Fibroblast of pulmonary artery (primary cell): ENCODE measurements at regions not wholly inside any gene's neighbourhood (a gene's known extent, or its start where the extent isn't known, plus 50 kb on each side); places are given as distances from the start of the nearest gene placed in this dataset.

Experiments used
- DNase-seq: peaks from one replicate; pipeline ENCODE4 v3.0.0-alpha.2; 2010; ENCODE audit warnings: low read depth
- H3K4me3 ChIP-seq: replicated peaks from 2 replicates; pipeline ENCODE4 v1.5.1; 2011; ENCODE audit warnings: low read depth, mild to moderate bottlenecking, control low read depth, low read length, moderate library complexity
- TF ChIP-seq, protein P1 (sequence below): IDR thresholded peaks from 2 replicates; pipeline ENCODE4 v1.5.1; 2011; ENCODE audit warnings: mild to moderate bottlenecking, control low read depth, low read length, inconsistent platforms; ENCODE audit errors: missing control alignments

- no peak overlapping the region for H3K4me3 ChIP-seq
- TF ChIP-seq, protein P1, sequence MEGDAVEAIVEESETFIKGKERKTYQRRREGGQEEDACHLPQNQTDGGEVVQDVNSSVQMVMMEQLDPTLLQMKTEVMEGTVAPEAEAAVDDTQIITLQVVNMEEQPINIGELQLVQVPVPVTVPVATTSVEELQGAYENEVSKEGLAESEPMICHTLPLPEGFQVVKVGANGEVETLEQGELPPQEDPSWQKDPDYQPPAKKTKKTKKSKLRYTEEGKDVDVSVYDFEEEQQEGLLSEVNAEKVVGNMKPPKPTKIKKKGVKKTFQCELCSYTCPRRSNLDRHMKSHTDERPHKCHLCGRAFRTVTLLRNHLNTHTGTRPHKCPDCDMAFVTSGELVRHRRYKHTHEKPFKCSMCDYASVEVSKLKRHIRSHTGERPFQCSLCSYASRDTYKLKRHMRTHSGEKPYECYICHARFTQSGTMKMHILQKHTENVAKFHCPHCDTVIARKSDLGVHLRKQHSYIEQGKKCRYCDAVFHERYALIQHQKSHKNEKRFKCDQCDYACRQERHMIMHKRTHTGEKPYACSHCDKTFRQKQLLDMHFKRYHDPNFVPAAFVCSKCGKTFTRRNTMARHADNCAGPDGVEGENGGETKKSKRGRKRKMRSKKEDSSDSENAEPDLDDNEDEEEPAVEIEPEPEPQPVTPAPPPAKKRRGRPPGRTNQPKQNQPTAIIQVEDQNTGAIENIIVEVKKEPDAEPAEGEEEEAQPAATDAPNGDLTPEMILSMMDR: no peak
- DNase-seq: no peak
Observed at GRCh38 chr11:97751405-97751804, 1269.3 kb upstream of the CNTN5 start.

GRCh38 chr11:97751952-97752351 lies 1268.8 kb upstream of the CNTN5 start:
- no peak overlapping the region for H3K4me3 ChIP-seq
- TF ChIP-seq, protein P1: no peak
- no peak for DNase-seq

DNA sequence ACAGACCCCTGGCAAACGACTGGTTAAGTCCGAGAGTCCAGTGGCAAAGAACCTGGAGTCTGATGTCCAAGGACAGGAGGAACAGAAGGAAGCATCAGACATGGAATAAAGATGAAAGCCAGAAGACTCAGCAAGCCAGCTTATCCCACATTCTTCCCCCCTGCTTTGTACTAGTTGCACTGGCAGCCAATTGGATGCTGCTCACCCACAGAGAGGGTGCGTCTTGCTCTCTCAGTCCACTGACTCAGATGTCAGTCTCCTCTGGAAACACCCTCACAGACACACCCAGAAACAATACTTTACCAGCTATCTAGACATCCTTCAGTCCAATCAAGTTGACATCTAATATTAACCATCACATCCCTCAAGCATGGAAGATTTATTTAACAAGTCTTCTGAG lies 1265.8 kb upstream of the CNTN5 start:
- no peak overlapping the region for H3K4me3 ChIP-seq
- TF ChIP-seq, protein P1: no peak
- no peak for DNase-seq

DNA sequence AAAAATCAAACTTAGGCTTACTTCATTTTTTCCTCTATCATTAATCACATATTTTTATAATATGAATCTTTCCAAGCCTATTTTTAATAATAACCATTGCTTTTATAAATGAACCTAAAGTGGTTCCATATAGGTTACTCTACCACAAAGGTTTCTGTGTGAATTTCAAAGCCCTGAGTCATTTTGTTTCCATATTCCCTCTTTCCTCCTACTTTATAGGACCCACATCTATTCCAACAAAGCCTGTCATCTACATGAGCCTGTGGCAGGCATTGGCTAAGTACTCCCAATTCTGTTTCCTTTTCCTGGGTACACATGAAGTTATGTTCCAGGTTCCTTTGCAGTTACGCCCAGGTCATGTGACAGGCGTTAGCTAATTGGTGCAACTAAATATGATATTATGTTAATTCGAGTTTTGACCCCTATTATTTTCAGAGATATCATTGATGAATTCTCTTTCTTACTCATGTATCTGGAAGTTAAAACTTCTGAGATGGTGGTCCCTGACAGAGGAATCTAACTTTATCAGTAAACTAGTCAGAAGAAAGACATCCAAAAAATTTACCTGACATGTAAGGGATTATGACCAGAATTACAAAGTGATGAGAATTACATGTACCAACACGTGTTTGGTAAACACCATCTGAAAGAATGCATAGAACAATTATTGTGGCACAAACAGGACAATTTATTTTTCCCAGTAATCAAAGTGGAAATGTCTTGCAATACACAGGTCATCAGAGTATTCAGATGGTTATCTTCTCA lies 1264.0 kb upstream of the CNTN5 start:
- TF ChIP-seq, protein P1: no peak
- no peak overlapping the region for H3K4me3 ChIP-seq
- DNase-seq: no peak

DNA sequence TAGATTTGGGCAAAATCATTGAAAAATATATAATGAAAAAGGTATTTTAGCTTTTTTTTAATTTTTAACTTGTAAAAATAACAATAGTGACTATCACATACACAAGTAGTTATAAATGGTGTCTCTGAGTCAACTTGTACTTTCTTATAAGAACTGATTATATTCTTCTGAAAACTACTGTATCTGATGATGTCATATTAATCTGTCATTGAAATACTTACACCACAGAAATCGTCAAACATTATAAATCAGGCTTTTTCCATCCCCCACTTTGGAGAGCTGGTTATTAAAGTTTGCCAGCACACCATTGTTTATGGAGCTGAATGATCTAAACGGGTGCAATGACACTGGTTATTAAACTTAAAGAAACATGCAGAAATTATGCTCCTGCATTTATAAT lies 1259.6 kb upstream of the CNTN5 start:
- TF ChIP-seq, protein P1: no peak

DNA sequence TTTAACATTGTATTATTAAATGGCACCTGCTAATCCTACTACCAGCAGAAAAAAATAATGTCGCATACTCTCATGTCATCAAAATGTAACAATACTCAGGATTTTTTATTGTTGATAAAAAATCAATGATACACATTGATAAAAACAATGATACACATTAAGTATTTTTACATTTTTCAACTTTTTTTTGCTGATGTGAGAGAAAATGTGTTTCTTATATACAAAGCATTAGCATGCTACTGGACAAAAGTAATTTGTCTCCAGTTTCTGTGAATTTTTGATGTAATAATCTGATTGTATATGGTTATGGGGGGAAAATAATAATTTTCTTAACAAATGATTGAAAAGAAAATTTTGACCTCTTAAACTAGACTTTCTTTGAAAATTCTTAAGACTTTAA lies 1256.6 kb upstream of the CNTN5 start:
- no peak for DNase-seq
- no peak overlapping the region for H3K4me3 ChIP-seq
- TF ChIP-seq, protein P1: no peak

More for the DNA sequence above, 1259.6 kb upstream of the CNTN5 start:
- H3K4me3 ChIP-seq: no peak overlapping the region
- DNase-seq: no peak

GRCh38 chr11:97764605-97765004 lies 1256.1 kb upstream of the CNTN5 start:
- TF ChIP-seq, protein P1: no peak
- no peak overlapping the region for H3K4me3 ChIP-seq
- DNase-seq: peak; percentile 23
